SK-N-SH treated with all-trans-retinoic acid at 6 μM for 48 hours (cell line): ENCODE measurements at regions not wholly inside any gene's neighbourhood (a gene's known extent, or its start where the extent isn't known, plus 50 kb on each side); places are given as distances from the start of the nearest gene placed in this dataset.

Source experiments
- ATAC-seq: fragments of 200-7000 bp; cut with Tn5 transposase; 3 replicates; pipeline ENCODE4 v1.9.1; 2020; ENCODE audit warnings: mild to moderate bottlenecking, moderate library complexity
- ARNTL ChIP-seq: fragments of 450-650 bp; formaldehyde crosslinking; IDR thresholded peaks from 2 replicates; pipeline ENCODE4 v1.5.0; 2020; ENCODE audit warnings: low read depth, mild to moderate bottlenecking, moderate library complexity, borderline replicate concordance
- BACH2 ChIP-seq: fragments of 250-450 bp; sonication (Bioruptor Pico); IDR thresholded peaks from 2 replicates; pipeline ENCODE4 v1.9.0; 2021; ENCODE audit warnings: mild to moderate bottlenecking, borderline replicate concordance
- CREB5 ChIP-seq: fragments of 250-450 bp; sonication (Bioruptor Pico); IDR thresholded peaks from 2 replicates; pipeline ENCODE4 v1.5.1; 2020; ENCODE audit warnings: low read depth, mild to moderate bottlenecking, moderate library complexity
- CSDC2 ChIP-seq: fragments of 250-450 bp; sonication (Bioruptor Pico); IDR thresholded peaks from 2 replicates; pipeline ENCODE4 v1.5.0; 2020; ENCODE audit warnings: mild to moderate bottlenecking, moderate library complexity
- ESRRG ChIP-seq: fragments of 250-450 bp; sonication (Bioruptor Pico); IDR thresholded peaks from 2 replicates; pipeline ENCODE4 v1.6.1; 2021; ENCODE audit warnings: mild to moderate bottlenecking
- GLIS3 ChIP-seq: fragments of 250-450 bp; sonication (Bioruptor Pico); IDR thresholded peaks from 2 replicates; pipeline ENCODE4 v1.5.0; 2020; ENCODE audit warnings: mild to moderate bottlenecking, moderate library complexity
- ISL1 ChIP-seq: fragments of 250-450 bp; sonication (Bioruptor Pico); IDR thresholded peaks from 2 replicates; pipeline ENCODE4 v2.1.2; 2022; ENCODE audit warnings: mild to moderate bottlenecking, moderate library complexity
- OSR1 ChIP-seq: fragments of 250-450 bp; sonication (Bioruptor Pico); IDR thresholded peaks from 2 replicates; pipeline ENCODE4 v1.8.0; 2022; ENCODE audit warnings: moderate library complexity, mild to moderate bottlenecking, inconsistent platforms
- POU6F1 ChIP-seq: fragments of 250-450 bp; sonication (Bioruptor Pico); IDR thresholded peaks from 2 replicates; pipeline ENCODE4 v1.8.0; 2021; ENCODE audit warnings: low read depth, mild to moderate bottlenecking, moderate library complexity, borderline replicate concordance
- RARB ChIP-seq: fragments of 250-450 bp; sonication (Bioruptor Pico); IDR thresholded peaks from 2 replicates; pipeline ENCODE4 v1.8.0; 2021; ENCODE audit warnings: mild to moderate bottlenecking, moderate library complexity
- SNAI2 ChIP-seq: fragments of 250-450 bp; sonication (Bioruptor Pico); IDR thresholded peaks from 2 replicates; pipeline ENCODE4 v1.5.0; 2020; ENCODE audit warnings: mild to moderate bottlenecking, moderate library complexity
- TCF4 ChIP-seq: fragments of 250-450 bp; sonication (Bioruptor Pico); IDR thresholded peaks from 2 replicates; pipeline ENCODE4 v1.8.0; 2021; ENCODE audit warnings: mild to moderate bottlenecking, moderate library complexity, borderline replicate concordance
- TSHZ2 ChIP-seq: fragments of 250-450 bp; sonication (Bioruptor Pico); IDR thresholded peaks from 2 replicates; pipeline ENCODE4 v1.5.0; 2020; ENCODE audit warnings: mild to moderate bottlenecking, moderate library complexity
- ZFP3 ChIP-seq: fragments of 250-450 bp; sonication (Bioruptor Pico); IDR thresholded peaks from 2 replicates; pipeline ENCODE4 v1.5.0; 2020; ENCODE audit warnings: mild to moderate bottlenecking, moderate library complexity
- ZFP30 ChIP-seq: fragments of 450-650 bp; formaldehyde crosslinking; IDR thresholded peaks from 2 replicates; pipeline ENCODE4 v1.5.0; 2022; ENCODE audit warnings: mild to moderate bottlenecking, moderate library complexity
- ZNF565 ChIP-seq: fragments of 450-650 bp; formaldehyde crosslinking; conservative IDR thresholded peaks from 2 replicates; pipeline ENCODE4 v1.5.0; 2020; ENCODE audit warnings: low read depth, mild to moderate bottlenecking, moderate library complexity
- ZNF70 ChIP-seq: fragments of 450-650 bp; formaldehyde crosslinking; IDR thresholded peaks from 2 replicates; pipeline ENCODE4 v1.5.0; 2020; ENCODE audit warnings: mild to moderate bottlenecking, moderate library complexity
- ZNF8 ChIP-seq: fragments of 450-650 bp; formaldehyde crosslinking; IDR thresholded peaks from 2 replicates; pipeline ENCODE4 v1.5.0; 2020; ENCODE audit warnings: mild to moderate bottlenecking, moderate library complexity

- TF ChIP-seq ARNTL (CRISPR knock-in tag) = no peak
- no peak for TF ChIP-seq GLIS3 (CRISPR knock-in tag)
- TF ChIP-seq OSR1 (CRISPR knock-in tag) = no peak
- TF ChIP-seq ZNF8 (CRISPR knock-in tag) = no peak
- peak; percentile 54 for ATAC-seq
These were observed 64.2 kb downstream of the FAM43A start for GRCh38 chr3:194749631-194750490.

- TF ChIP-seq ZNF565 (CRISPR knock-in tag) (no peak), ZFP30 (no peak), OSR1 (CRISPR knock-in tag) (no peak), ZFP3 (no peak), ZNF70 (CRISPR knock-in tag) (no peak), TSHZ2 (CRISPR knock-in tag) (no peak), ISL1 (CRISPR knock-in tag) (no peak), ZNF8 (CRISPR knock-in tag) (no peak)
- ATAC-seq = no peak
These were observed 64.8 kb downstream of the FAM43A start for GRCh38 chr3:194750491-194750828.

GRCh38 chr3:194755671-194756459 is 70.2 kb downstream of the FAM43A start:
- TF ChIP-seq ARNTL (CRISPR knock-in tag) (no peak), CSDC2 (no peak), ESRRG (CRISPR knock-in tag) (no peak), SNAI2 (no peak), OSR1 (CRISPR knock-in tag) (no peak), CREB5 (CRISPR knock-in tag) (no peak), RARB (CRISPR knock-in tag) (no peak), ZFP3 (no peak), POU6F1 (CRISPR knock-in tag) (no peak), ZFP30 (no peak), BACH2 (no peak), ZNF70 (CRISPR knock-in tag) (no peak)
- no peak for ATAC-seq

GRCh38 chr3:194756460-194756779 is 70.7 kb downstream of the FAM43A start:
- TF ChIP-seq ZNF565 (CRISPR knock-in tag) (no peak), GLIS3 (CRISPR knock-in tag) (no peak), ZFP3 (no peak), TCF4 (CRISPR knock-in tag) (no peak), ARNTL (CRISPR knock-in tag) (no peak), SNAI2 (no peak), OSR1 (CRISPR knock-in tag) (no peak), ZNF8 (CRISPR knock-in tag) (no peak), CREB5 (CRISPR knock-in tag) (no peak), ZNF70 (CRISPR knock-in tag) (no peak)
- no peak for ATAC-seq
